HEK293T (cell line): ENCODE measurements at regions not wholly inside any gene's neighbourhood (a gene's known extent, or its start where the extent isn't known, plus 50 kb on each side); places are given as distances from the start of the nearest gene placed in this dataset.

Experiments used
- ARNT ChIP-seq: fragments of 450-650 bp; IDR thresholded peaks from 2 replicates; pipeline ENCODE4 v1.6.1; 2017; ENCODE audit warnings: mild to moderate bottlenecking
- BHLHE40 ChIP-seq: fragments of 450-650 bp; IDR thresholded peaks from 2 replicates; pipeline ENCODE4 v1.6.1; 2016; ENCODE audit warnings: mild to moderate bottlenecking, moderate library complexity, borderline replicate concordance
- ELF4 ChIP-seq: fragments of 450-650 bp; IDR thresholded peaks from 2 replicates; pipeline ENCODE4 v1.6.1; 2017; ENCODE audit warnings: antibody characterized with exemption
- FOXA1 ChIP-seq: fragments of 450-650 bp; IDR thresholded peaks from 2 replicates; pipeline ENCODE4 v1.6.1; 2016; ENCODE audit warnings: mild to moderate bottlenecking
- FOXK2 ChIP-seq: fragments of 450-650 bp; IDR thresholded peaks from 2 replicates; pipeline ENCODE4 v1.6.1; 2016; ENCODE audit warnings: mild to moderate bottlenecking
- FOXM1 ChIP-seq: fragments of 450-650 bp; IDR thresholded peaks from 2 replicates; pipeline ENCODE4 v1.6.1; 2017; ENCODE audit warnings: mild to moderate bottlenecking, borderline replicate concordance
- L3MBTL2 ChIP-seq: fragments of 450-650 bp; conservative IDR thresholded peaks from 2 replicates; pipeline ENCODE4 v1.6.1; 2016; ENCODE audit warnings: mild to moderate bottlenecking
- SP1 ChIP-seq: fragments of 450-650 bp; IDR thresholded peaks from 2 replicates; pipeline ENCODE4 v1.6.1; 2017
- SUZ12 ChIP-seq: fragments of 450-650 bp; IDR thresholded peaks from 2 replicates; pipeline ENCODE4 v1.6.1; 2016; ENCODE audit warnings: mild to moderate bottlenecking
- TARDBP ChIP-seq: fragments of 450-650 bp; IDR thresholded peaks from 2 replicates; pipeline ENCODE4 v1.6.1; 2016
- ZNF384 ChIP-seq: fragments of 450-650 bp; IDR thresholded peaks from 2 replicates; pipeline ENCODE4 v1.6.1; 2016
- TF ChIP-seq, protein P1 (sequence below): fragments of 450-650 bp; IDR thresholded peaks from 2 replicates; pipeline ENCODE4 v1.6.1; 2016

DNA sequence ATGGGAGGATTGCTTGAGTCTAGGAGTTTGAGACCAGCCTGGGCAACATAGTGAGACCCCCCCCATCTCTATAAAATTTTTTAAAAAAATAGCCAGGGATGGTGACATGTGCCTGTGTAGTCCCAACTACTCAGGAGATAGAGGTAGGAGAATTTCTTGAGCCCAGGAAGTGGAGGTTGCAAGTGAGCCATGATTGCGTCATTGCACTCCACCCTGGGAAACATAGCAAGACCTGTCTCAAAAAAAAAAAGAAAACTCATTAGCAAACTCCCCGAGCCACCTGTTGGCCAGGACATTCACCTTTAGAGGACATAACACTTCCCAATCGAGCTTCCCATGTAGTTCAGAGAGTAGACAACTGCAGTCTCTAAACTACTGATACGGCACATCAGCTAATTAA lies 274.2 kb downstream of the ABCC12 start:
- TF ChIP-seq SUZ12, result no peak
- no peak for TF ChIP-seq ARNT
- no peak for TF ChIP-seq FOXM1
- no peak for TF ChIP-seq SP1
- no peak for TF ChIP-seq FOXK2
- no peak for TF ChIP-seq FOXA1
- TF ChIP-seq BHLHE40, result no peak
- no peak for TF ChIP-seq TARDBP
- TF ChIP-seq L3MBTL2, result no peak
- TF ChIP-seq, protein P1, sequence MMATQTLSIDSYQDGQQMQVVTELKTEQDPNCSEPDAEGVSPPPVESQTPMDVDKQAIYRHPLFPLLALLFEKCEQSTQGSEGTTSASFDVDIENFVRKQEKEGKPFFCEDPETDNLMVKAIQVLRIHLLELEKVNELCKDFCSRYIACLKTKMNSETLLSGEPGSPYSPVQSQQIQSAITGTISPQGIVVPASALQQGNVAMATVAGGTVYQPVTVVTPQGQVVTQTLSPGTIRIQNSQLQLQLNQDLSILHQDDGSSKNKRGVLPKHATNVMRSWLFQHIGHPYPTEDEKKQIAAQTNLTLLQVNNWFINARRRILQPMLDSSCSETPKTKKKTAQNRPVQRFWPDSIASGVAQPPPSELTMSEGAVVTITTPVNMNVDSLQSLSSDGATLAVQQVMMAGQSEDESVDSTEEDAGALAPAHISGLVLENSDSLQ, result no peak
- TF ChIP-seq ELF4, result no peak
- TF ChIP-seq ZNF384, result no peak
